Activated T-cell treated with anti-CD3 and anti-CD28 coated beads, Interleukin-2, amount 50 U/mL, for 24 hours (primary cell): ENCODE measurements at regions not wholly inside any gene's neighbourhood (a gene's known extent, or its start where the extent isn't known, plus 50 kb on each side); places are given as distances from the start of the nearest gene placed in this dataset.

Experiments
- DNase-seq: peaks from one replicate; pipeline ENCODE4 v3.0.0-alpha.2; 2020
- H3K27ac Mint-ChIP-seq: 2 replicates; pipeline ENCODE4 v1.8.0; 2020; ENCODE audit warnings: mild to moderate bottlenecking, mixed read lengths
- H3K27me3 Mint-ChIP-seq: 2 replicates; pipeline ENCODE4 v1.8.0; 2020; ENCODE audit warnings: mixed read lengths
- H3K36me3 Mint-ChIP-seq: 2 replicates; pipeline ENCODE4 v1.8.0; 2020; ENCODE audit warnings: low read depth, mixed read lengths
- H3K4me1 Mint-ChIP-seq: 2 replicates; pipeline ENCODE4 v1.8.0; 2020; ENCODE audit warnings: low read depth, mixed read lengths
- H3K4me3 Mint-ChIP-seq: 2 replicates; pipeline ENCODE4 v1.8.0; 2020; ENCODE audit warnings: mild to moderate bottlenecking, moderate library complexity, mixed read lengths
- H3K9me3 Mint-ChIP-seq: 2 replicates; pipeline ENCODE4 v1.8.0; 2020; ENCODE audit warnings: mixed read lengths

DNA sequence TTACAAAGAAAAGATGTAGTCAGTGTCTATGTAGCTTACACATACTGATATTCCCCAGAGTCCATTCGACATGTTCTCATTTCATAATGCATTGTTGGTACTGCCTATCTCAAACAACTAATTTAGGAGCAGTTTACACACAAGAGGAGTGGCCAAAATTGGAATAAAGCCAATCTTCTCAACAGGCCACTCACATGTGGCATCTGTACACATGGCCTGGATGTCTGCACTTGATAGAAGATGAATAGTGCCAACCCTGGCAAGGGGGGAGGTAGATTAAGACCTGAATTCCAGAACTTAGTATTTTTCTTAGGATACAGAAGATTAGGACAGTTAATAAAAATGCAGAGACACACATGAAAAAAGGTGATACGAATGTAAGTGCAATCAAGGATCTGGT lies 125.3 kb upstream of the STARD3NL start:
- Mint-ChIP-seq H3K9me3 (peaks cover 7% of the 10 kb centered on the region), H3K27me3 (peaks cover 27% of the 10 kb centered on the region), H3K4me3 (no peak overlapping the region), H3K36me3 (no peaks in the 10 kb centered on the region), H3K27ac (no peak overlapping the region), H3K4me1 (no peaks in the 10 kb centered on the region)
- DNase-seq = no peak

DNA sequence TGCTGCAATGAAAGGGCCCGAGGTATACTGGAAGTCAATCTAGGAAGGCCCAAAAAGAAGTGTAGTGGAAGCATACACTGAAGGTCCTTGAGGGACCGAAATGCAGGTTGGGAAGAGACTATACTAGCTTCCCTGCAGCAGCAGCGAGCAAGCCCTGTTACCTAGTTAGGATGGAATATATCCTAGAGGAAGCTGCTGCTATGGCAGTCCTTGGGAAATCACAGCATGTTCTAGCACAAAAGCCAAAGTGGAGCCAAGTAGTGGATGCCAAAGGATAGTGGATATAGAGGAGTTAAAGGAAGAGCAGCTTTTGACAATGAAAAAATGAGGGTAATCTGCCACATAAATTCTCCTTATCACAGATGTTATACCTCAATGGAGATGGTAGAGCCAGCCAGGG lies 123.8 kb upstream of the STARD3NL start:
- H3K4me3 Mint-ChIP-seq = no peak overlapping the region
- H3K36me3 Mint-ChIP-seq = no peaks in the 10 kb centered on the region
- no peak for DNase-seq
- peaks cover 25% of the 10 kb centered on the region for H3K27me3 Mint-ChIP-seq
- H3K4me1 Mint-ChIP-seq = no peaks in the 10 kb centered on the region
- H3K27ac Mint-ChIP-seq = no peak overlapping the region
- peaks cover 2% of the 10 kb centered on the region for H3K9me3 Mint-ChIP-seq

DNA sequence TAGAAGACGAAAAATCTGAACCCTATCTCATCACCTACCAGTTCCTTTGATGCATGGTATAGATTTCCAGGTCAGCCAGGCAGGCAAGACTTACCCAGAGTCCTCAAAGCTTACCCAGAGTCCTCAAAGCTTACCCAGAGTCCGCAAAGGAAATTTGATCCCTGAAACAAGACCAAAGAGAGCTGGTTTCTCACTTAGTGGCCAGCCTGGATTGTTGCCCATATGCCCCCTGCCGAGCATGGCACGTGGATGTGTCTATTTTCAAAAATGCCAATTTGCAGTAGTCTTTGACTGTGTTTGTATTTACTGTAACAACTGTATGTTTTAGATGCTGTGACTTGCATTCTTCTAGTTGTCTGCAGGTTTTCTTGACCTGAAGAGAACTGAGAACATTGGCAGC lies 120.2 kb upstream of the STARD3NL start:
- H3K4me3 Mint-ChIP-seq = no peak overlapping the region

DNA sequence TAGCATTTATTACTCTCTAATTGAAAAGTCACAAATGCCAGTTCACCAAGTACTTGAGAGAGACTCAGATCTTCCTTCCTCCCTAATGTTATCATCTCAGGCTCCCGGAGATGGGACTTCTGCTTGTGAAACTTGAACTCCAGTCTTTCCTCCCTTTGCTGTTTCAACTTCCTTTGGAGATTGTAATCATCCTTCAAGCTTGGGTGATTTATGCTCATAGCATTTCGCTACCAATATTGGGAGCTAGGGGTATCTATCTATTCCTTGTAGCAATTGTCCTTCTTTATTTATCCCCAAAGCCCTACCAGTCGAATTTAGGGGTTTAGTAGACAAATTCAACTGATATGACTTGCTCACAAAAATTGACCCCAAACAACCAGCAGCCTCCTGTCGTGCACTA lies 117.9 kb upstream of the STARD3NL start:
- H3K27ac Mint-ChIP-seq = no peak overlapping the region
- no peaks in the 10 kb centered on the region for H3K9me3 Mint-ChIP-seq
- H3K36me3 Mint-ChIP-seq = no peaks in the 10 kb centered on the region
- H3K4me3 Mint-ChIP-seq = no peak overlapping the region
- no peak for DNase-seq
- peaks cover 5% of the 10 kb centered on the region for H3K27me3 Mint-ChIP-seq
- H3K4me1 Mint-ChIP-seq = no peaks in the 10 kb centered on the region

More for the DNA sequence above, 120.2 kb upstream of the STARD3NL start:
- Mint-ChIP-seq H3K27me3 (peaks cover 13% of the 10 kb centered on the region), H3K4me1 (no peaks in the 10 kb centered on the region), H3K27ac (no peak overlapping the region), H3K9me3 (no peaks in the 10 kb centered on the region), H3K36me3 (no peaks in the 10 kb centered on the region)
- no peak for DNase-seq

DNA sequence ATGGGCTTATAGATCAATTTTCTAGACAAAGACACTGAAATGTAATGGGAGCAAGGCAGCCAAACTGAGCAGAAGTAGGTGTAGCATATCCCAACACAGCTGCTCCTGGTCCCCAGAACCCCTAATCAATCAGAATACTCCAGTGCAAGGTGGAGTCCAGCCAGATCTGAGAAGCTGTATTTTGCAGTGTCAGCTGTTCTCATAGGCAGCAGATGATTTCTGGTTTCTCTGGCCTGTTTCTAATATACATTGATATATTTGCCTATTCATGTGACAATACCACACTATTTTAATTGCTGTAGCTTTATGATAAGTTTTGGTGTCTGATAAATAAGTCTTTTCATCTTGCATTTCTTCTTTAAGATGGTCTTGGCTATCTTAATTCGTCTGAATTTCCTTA lies 117.4 kb upstream of the STARD3NL start:
- no peak overlapping the region for H3K27ac Mint-ChIP-seq
- peaks cover 5% of the 10 kb centered on the region for H3K27me3 Mint-ChIP-seq
- DNase-seq = no peak
- no peaks in the 10 kb centered on the region for H3K9me3 Mint-ChIP-seq
- no peaks in the 10 kb centered on the region for H3K36me3 Mint-ChIP-seq
- no peaks in the 10 kb centered on the region for H3K4me1 Mint-ChIP-seq
- H3K4me3 Mint-ChIP-seq = no peak overlapping the region

DNA sequence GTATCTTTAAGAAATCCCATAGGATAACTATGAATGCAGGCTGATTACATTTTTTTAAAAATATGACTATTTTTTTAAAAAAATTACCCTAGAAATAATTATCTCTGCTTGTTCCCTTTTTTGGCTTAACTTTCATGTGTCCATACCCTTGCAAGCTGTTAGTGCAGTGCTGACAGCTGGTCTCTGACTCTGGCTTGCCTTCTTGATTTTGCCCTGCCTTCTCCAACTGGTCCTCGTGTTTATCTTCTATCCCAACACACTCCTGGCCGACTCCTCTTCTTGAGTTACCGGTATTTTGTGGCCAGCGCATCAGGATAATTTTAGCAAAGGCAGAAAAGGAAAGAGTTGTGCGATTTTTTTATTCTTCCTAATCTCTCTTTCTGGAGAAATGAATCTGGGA lies 111.7 kb upstream of the STARD3NL start:
- no peak for DNase-seq
- Mint-ChIP-seq H3K27ac (no peak overlapping the region), H3K27me3 (peaks cover 19% of the 10 kb centered on the region), H3K4me1 (no peaks in the 10 kb centered on the region), H3K9me3 (no peaks in the 10 kb centered on the region), H3K4me3 (no peak overlapping the region), H3K36me3 (no peaks in the 10 kb centered on the region)

DNA sequence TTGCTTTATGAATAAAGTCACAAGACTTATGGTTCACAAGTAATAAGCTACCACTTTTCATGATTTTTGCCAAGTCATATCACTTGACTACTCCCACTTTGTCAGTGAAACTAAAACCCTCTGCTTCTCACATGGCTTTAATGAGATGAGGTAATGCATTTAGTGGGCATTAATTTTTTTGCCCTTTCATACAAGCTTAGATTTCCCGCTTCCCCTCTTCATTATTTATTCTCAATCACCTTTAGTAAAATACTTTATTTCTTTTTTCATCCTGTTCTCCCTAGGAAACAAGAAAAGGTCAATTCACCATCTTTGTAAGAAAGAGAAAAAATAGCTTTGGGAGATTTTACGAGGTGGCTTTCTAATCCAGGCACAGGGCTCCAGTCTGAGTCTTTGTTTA lies 109.6 kb upstream of the STARD3NL start:
- H3K4me1 Mint-ChIP-seq = no peaks in the 10 kb centered on the region
- no peaks in the 10 kb centered on the region for H3K36me3 Mint-ChIP-seq
- H3K9me3 Mint-ChIP-seq = no peaks in the 10 kb centered on the region
- no peak for DNase-seq
- peaks cover 15% of the 10 kb centered on the region for H3K27me3 Mint-ChIP-seq
- no peak overlapping the region for H3K4me3 Mint-ChIP-seq
- H3K27ac Mint-ChIP-seq = no peak overlapping the region

DNA sequence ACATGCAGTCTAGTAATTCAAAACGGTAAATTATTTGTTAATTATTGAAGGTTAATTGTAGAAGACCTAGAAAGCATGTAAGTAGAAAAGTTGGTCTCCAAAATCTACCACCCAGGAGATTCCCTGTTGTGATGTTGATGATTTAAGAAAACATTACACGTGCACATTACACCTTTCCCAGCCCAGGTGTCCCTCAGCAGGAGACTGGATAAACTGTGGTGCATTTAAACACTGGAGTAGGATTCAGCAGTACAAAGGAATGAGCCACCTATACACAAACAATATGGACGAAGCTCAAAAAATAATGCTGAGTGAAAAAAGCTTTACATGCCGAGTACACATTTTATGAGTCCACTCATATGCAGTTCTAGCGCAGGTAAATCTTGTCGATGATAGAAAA lies 109.0 kb upstream of the STARD3NL start:
- no peak for DNase-seq
- Mint-ChIP-seq H3K4me3 (no peak overlapping the region), H3K4me1 (no peaks in the 10 kb centered on the region), H3K36me3 (no peaks in the 10 kb centered on the region), H3K27ac (no peak overlapping the region), H3K9me3 (no peaks in the 10 kb centered on the region), H3K27me3 (peaks cover 18% of the 10 kb centered on the region)

DNA sequence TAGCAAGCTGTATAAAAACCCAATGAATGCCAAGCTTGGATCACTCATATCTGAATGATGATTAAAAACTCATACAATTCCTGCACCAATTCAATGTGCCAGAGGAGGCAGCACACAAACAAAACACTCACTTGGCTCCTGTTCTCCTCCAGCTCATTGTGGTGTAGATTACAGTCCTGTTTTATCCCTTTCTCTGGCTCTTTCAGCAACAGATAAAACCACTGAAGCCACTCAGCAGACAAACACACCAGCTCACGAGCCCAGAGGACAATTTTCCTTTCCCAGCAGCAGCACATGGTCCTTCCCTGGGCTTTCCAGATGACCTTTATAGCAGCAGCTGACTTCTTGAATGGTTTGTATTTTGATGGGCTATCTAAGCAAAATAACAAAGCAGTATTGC lies 107.3 kb upstream of the STARD3NL start:
- H3K4me1 Mint-ChIP-seq = no peaks in the 10 kb centered on the region
- H3K27me3 Mint-ChIP-seq = peaks cover 26% of the 10 kb centered on the region
- H3K4me3 Mint-ChIP-seq = no peak overlapping the region
- DNase-seq = no peak
- H3K36me3 Mint-ChIP-seq = no peaks in the 10 kb centered on the region
- no peaks in the 10 kb centered on the region for H3K9me3 Mint-ChIP-seq
- H3K27ac Mint-ChIP-seq = no peak overlapping the region

DNA sequence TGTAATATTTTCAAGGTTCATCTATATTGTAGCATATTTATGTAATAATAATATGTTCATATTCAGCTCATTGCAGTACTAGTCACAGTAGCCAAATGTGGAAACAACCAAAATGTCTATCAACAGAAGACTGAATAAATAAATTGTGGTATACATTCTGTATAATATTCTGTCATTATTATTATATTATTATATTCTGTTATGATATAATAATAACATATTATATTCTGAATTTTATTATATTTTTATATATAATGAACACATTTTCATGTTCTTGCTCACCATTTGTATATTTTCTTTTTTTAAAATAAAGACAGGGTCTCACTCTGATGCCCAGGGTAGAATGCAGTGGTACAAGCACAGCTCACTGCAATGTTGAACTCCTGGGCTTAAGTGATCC lies 91.2 kb upstream of the STARD3NL start:
- Mint-ChIP-seq H3K4me3 (no peak overlapping the region), H3K4me1 (no peaks in the 10 kb centered on the region), H3K27me3 (peaks cover 32% of the 10 kb centered on the region), H3K9me3 (peaks cover 5% of the 10 kb centered on the region), H3K27ac (no peak overlapping the region), H3K36me3 (no peaks in the 10 kb centered on the region)
- DNase-seq = no peak

DNA sequence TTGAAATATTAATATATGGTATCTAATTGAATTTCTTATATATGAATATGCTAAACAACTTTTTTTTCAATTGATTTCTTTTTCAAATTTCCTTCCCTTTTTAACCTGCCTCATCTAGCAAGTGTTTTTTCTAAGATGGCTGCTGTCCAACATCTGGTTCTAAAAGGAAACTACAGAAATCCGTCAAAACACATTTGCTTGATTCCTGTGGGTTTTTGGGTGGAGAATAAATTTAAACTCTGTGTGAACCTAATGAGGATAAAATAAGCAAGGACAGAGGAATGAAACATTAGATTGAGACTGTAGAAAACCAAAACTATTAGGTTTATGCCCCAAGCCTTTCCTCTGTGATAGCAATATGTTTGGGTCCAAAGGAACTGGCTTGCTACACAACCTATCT lies 75.5 kb upstream of the STARD3NL start:
- peaks cover 16% of the 10 kb centered on the region for H3K27me3 Mint-ChIP-seq
- H3K4me3 Mint-ChIP-seq = no peak overlapping the region
- no peaks in the 10 kb centered on the region for H3K36me3 Mint-ChIP-seq
- peaks cover 10% of the 10 kb centered on the region for H3K9me3 Mint-ChIP-seq
- no peak for DNase-seq
- peaks cover 2% of the 10 kb centered on the region for H3K4me1 Mint-ChIP-seq
- H3K27ac Mint-ChIP-seq = no peak overlapping the region

DNA sequence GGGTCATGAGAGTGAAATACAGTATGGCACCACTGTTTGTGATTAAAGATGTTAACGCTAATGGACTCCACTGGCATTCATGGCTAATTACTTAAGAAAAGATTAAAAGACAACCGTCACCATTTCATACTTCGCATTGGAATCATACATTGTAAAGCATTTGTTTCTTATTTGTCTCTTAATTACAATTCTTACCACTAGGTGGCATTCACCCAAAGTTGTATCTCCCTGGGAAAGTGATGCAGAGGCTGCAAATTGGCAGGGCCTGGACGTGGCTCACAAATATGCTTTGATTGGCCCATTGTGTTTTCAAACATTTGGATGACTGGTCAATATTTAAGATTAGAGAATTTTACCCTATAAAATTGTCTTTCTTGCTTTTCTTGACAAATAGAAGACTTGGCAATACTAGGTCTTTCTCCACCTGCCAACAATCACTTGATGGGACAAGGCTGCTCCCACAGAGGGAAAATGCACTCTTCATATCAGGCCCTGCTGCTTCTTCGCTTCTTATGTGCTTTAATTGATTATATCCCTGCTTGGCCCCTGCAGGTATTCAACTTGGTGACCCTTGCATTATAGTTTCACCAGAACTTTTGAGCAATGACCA lies 72.1 kb upstream of the STARD3NL start:
- H3K9me3 Mint-ChIP-seq = no peaks in the 10 kb centered on the region

DNA sequence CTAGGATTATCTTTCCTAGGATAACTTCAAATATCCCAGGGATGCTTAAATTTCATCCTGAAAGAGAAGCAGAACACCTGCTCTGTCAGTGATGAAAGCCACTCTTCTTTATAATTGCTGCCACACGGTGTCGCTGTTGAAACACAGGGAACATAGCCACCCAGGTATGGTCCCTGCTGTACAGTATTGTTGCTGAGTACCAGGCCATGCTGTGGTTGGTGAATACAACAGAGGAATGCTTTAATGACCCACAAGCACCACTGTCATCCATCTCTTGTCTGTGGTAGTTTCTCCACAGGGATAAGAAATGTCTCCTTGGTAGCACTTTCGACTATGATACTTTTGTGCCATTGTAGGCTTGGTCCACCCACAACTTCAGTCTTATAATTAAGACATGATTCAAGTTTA lies 70.6 kb upstream of the STARD3NL start:
- Mint-ChIP-seq H3K36me3 (no peaks in the 10 kb centered on the region), H3K9me3 (no peaks in the 10 kb centered on the region), H3K27ac (no peak overlapping the region), H3K27me3 (peaks cover 24% of the 10 kb centered on the region), H3K4me3 (no peak overlapping the region), H3K4me1 (peaks cover 2% of the 10 kb centered on the region)
- peak; percentile 68 for DNase-seq

More for the DNA sequence above, 72.1 kb upstream of the STARD3NL start:
- H3K36me3 Mint-ChIP-seq = no peaks in the 10 kb centered on the region
- no peak overlapping the region for H3K4me3 Mint-ChIP-seq
- H3K27me3 Mint-ChIP-seq = peaks cover 16% of the 10 kb centered on the region
- DNase-seq = no peak
- H3K27ac Mint-ChIP-seq = no peak overlapping the region
- H3K4me1 Mint-ChIP-seq = peaks cover 2% of the 10 kb centered on the region

DNA sequence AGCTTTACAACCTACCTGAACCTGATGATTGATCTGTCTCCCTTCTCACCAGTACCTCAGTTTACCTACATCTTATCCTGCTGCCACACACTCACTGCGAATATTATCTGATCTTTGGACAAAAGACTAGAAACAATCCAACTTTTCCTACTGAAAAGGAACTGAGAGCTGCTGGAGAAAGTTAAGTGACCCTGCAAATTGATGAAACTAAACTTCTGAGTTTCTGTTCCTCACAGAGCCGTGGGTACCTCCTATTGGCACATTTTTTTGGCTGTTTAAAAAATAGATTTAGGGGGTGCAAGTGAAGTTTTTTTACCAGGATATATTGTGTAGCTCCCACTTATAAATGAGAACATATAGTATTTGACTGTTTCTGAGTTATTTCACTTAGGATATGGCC lies 66.0 kb upstream of the STARD3NL start:
- H3K9me3 Mint-ChIP-seq = no peaks in the 10 kb centered on the region
- H3K27me3 Mint-ChIP-seq = peaks cover 31% of the 10 kb centered on the region
- H3K4me3 Mint-ChIP-seq = no peak overlapping the region
- no peak overlapping the region for H3K27ac Mint-ChIP-seq
- no peaks in the 10 kb centered on the region for H3K4me1 Mint-ChIP-seq
- no peaks in the 10 kb centered on the region for H3K36me3 Mint-ChIP-seq
- DNase-seq = no peak

DNA sequence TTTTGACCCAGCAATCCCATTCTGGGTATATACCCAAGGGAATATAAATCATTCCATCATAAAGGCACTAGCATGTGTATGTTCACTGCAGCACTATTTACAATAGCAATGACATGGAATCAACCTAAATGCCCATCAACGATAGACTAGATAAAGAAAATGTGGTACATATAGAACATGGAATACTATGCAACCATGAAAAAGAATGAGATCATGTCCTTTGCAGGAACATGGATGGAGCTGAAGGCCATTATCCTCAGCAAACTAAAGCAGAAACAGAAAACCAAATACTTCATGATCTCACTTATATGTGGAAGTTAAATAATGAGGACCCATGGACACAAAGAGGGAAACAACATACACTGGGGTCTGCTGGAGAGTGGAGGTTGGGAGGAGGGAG lies 58.0 kb upstream of the STARD3NL start:
- Mint-ChIP-seq H3K9me3 (peaks cover 6% of the 10 kb centered on the region), H3K36me3 (no peaks in the 10 kb centered on the region), H3K27me3 (peaks cover 40% of the 10 kb centered on the region), H3K4me3 (no peak overlapping the region), H3K4me1 (no peaks in the 10 kb centered on the region), H3K27ac (no peak overlapping the region)
- DNase-seq = no peak

DNA sequence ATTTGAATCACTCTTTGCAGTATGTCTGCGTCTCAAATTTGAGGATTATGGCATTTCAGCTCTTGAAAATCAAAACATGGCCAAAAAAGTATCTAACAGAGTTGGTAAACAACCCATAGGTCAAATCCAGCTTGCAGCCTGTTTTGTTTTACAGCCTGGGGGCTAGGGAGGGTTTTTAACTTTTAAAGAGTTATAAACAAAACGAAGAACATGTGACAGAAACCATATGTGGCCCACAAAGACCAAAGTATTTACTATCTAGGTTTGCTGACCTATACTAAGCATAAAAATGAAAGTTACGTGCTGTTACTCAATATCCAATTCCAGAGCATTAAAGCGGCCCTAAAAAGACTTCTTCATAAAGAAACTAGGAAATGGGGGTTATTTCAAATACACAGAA lies 55.5 kb upstream of the STARD3NL start:
- no peak overlapping the region for H3K4me3 Mint-ChIP-seq
- no peak for DNase-seq

More for the DNA sequence above, 55.5 kb upstream of the STARD3NL start:
- no peak overlapping the region for H3K27ac Mint-ChIP-seq
- H3K27me3 Mint-ChIP-seq = peaks cover 27% of the 10 kb centered on the region
- H3K36me3 Mint-ChIP-seq = no peaks in the 10 kb centered on the region
- peaks cover 6% of the 10 kb centered on the region for H3K9me3 Mint-ChIP-seq
- peaks cover 7% of the 10 kb centered on the region for H3K4me1 Mint-ChIP-seq
